Fibroblast of skin of left quadriceps (primary cell): ENCODE measurements at regions not wholly inside any gene's neighbourhood (a gene's known extent, or its start where the extent isn't known, plus 50 kb on each side); places are given as distances from the start of the nearest gene placed in this dataset.
"Not testable (repeated sequence)": the region's sequence is repeated elsewhere in the genome, so short reads cannot be mapped to it uniquely, and the experiment has no call there.

Source experiments
- DNase-seq, 2 experiments: peaks; one replicate each; pipeline ENCODE4 v3.0.0-alpha.2; 2013; ENCODE audit warnings: low read depth in 2 of 2

GRCh38 chr2:95765925-95766910 is 174.4 kb downstream of the TRIM43 start:
- DNase-seq = not testable (repeated sequence)

- not testable (repeated sequence) for DNase-seq
Measured at GRCh38 chr2:95767531-95767930, 175.7 kb downstream of the TRIM43 start.

GRCh38 chr2:95767950-95768349 is 176.1 kb downstream of the TRIM43 start:
- not testable (repeated sequence) for DNase-seq

DNA sequence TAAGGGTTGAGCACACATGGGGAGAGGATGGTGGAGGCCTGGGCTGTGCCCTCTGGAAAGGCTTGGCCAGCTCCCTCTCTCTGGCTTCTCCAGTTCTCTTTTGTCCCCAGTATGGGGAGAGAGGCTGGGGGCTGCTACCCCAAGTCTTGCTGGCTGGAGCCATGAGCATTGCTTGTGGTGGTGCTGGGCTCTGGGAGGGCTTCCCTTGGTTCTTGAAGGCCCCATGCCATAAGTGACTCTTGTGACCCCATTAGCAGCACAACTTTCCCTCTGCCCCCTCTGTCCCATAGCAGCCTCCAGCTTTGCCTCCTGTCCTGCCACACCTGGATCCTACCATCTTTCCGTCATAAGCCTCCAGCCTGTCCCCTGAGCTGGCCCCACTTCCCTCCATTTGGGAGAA is 177.5 kb downstream of the TRIM43 start:
- not testable (repeated sequence) for DNase-seq

- DNase-seq = not testable (repeated sequence)
Measured at GRCh38 chr2:95770726-95771125, 178.9 kb downstream of the TRIM43 start.

- not testable (repeated sequence) for DNase-seq
Measured at GRCh38 chr2:95774322-95775192, 182.8 kb downstream of the TRIM43 start.

DNA sequence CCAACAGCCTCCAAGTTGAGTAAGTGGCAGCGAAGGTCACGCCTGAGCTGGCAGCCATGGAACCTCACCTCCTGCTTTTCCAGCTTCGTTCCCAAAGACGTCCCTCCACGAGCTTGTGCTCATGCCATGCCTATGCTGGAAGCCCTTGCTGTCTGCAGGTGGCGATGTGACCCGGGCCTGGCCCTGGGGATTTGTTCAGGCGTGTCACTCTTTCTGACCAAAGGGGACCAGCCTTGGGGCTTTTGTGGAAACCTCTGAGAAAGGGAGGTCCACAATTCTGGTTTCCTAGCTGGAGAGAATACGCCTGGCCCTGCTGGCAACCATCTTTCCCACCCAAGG is 183.4 kb downstream of the TRIM43 start:
- DNase-seq = not testable (repeated sequence)
